Hypothalamus (tissue), 51 donors: ENCODE measurements at regions not wholly inside any gene's neighbourhood (a gene's known extent, or its start where the extent isn't known, plus 50 kb on each side); places are given as distances from the start of the nearest gene placed in this dataset.

ENCODE experiments used
- DNase-seq, 51 donors: peaks; one replicate each; lab custom pipeline; 2025; lab: John Stamatoyannopoulos, UW

DNA sequence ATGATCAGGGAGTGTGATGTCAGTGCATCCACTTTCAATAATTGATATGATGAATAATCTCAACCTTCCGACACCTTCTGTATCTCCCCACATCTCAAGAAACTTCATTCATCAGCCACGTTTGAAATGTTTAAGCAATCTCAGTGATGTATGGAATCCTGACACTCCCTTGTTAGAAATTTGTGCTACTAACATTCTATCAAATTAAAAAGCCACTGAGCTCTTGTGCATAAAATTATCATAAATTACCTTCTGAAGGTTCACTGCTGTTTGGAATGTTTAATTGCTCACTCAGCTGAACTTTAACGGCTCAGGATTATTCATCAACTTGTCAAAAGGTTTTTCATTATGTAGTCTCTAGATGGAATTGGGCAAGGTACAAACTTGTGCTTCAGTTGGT lies 108.4 kb upstream of the DPH6 start:
- no peak for DNase-seq

GRCh38 chr15:35657679-35658311 lies 111.8 kb upstream of the DPH6 start:
- no peak for DNase-seq

- DNase-seq = no peak
Measured at GRCh38 chr15:35663956-35664355, 118.0 kb upstream of the DPH6 start.

- DNase-seq = no peak
Measured at GRCh38 chr15:35665896-35666536, 120.1 kb upstream of the DPH6 start.

DNA sequence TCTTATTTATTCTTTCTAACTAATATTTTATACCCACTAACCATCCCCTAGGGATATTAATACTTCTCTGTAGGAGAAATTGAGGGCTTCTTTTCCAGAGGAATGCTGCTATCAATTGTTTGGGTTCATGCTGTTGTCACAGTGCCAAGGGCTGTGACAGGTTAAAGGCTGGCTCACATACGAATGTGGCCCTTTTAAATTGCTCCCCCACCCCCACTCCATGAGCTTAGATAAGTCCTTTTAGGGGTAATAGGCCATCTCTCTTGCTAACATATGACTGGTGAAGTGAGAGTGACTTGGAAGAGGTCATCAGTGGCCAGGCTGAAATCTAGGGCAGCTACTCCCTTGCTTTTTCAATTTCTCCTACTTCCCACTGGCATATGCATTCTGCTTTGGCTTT lies 121.9 kb upstream of the DPH6 start:
- no peak for DNase-seq

- no peak for DNase-seq
Measured at GRCh38 chr15:35669021-35669420, 123.1 kb upstream of the DPH6 start.

DNA sequence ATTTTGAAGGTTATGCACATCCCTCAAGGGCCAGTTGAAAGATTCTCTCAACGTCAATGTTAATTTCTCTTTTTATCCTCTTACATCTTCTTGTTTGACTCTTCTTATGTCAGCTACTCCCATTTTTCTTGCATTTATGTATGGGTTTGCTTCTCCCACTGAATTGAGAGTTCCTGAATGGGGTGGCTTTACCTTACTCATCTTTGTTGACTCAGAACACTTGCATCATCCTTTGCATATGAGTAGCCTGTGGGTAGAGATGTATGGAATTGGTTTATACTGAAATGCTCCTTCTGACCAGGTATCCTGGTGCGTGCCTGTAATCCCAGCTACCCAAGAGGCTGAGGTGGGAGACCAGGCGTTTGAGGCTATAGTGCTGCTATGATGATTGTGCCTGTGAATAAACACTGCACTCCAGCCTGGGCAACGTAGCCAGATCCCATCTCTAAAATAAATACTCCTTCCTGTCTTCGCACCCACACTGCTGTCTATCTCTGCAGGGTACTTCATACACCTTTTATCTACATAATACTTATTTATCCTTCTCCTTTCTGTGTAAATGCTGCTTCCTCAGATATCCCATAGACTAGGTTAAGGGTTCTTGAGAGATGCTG lies 123.6 kb upstream of the DPH6 start:
- DNase-seq = no peak

DNA sequence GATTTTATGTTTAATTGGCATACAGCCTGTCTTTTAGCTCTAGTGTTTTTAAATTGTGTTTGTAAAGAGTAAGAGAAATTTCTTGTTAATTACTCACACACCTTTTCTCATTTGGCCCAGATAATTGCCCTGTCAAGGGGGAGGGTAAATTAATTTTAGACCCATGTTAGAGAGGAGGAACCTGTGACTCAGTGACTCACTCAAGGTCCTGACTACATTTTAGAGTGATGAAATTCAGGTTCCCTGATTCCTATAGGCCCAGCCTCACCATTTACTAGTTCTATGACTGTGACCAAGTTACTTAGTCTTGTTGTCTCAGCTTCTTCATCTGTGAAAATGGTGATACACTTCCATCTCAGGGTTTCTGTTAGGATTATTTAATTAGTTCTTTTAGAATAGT lies 125.2 kb upstream of the DPH6 start:
- DNase-seq = no peak

DNA sequence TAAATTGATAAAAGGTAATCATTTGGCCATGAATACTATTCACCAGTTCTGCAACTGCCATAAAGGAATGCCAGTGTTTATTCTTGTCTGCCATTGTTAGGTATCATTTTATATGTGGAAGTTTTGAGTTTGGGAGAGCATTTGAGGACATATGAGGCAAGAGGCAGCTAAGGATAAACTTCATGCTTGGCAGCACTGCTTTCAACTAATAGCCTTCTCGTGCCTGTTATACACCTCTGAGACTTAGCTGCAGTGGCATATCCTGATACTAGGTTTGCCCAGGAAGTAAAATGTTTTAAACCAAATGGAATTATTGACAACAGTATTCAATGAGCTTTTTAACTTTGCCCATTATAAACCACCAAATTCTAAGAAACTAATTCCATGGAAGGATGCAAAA lies 126.0 kb upstream of the DPH6 start:
- DNase-seq = no peak

DNA sequence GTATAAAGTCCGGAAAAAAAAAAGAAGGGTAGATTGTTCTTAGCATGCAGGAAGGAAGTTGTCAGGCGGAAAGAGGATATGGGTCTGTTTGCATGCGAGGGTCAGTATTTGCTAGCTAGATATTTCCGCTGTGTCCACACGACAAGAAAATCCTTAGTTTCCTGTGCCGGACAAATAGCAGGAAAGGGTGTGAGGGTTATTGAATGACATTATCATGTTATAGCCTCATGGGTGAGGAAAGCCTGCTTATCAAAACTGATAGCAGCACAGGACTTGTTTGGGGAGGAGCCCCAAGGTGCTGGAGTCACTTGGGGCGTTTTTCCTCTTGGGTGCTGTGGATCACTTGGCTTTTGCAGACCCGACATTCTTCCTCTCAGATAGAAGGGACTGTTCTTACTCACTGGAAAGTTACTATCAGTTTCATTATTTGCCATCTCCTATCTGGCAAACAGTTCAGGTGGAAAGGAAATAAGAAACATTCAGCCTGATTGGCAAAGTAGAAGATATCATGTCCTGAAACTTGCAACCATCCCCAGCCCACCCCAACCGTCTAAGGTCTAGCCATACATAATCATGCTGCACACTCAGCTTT lies 127.2 kb upstream of the DPH6 start:
- no peak for DNase-seq

DNA sequence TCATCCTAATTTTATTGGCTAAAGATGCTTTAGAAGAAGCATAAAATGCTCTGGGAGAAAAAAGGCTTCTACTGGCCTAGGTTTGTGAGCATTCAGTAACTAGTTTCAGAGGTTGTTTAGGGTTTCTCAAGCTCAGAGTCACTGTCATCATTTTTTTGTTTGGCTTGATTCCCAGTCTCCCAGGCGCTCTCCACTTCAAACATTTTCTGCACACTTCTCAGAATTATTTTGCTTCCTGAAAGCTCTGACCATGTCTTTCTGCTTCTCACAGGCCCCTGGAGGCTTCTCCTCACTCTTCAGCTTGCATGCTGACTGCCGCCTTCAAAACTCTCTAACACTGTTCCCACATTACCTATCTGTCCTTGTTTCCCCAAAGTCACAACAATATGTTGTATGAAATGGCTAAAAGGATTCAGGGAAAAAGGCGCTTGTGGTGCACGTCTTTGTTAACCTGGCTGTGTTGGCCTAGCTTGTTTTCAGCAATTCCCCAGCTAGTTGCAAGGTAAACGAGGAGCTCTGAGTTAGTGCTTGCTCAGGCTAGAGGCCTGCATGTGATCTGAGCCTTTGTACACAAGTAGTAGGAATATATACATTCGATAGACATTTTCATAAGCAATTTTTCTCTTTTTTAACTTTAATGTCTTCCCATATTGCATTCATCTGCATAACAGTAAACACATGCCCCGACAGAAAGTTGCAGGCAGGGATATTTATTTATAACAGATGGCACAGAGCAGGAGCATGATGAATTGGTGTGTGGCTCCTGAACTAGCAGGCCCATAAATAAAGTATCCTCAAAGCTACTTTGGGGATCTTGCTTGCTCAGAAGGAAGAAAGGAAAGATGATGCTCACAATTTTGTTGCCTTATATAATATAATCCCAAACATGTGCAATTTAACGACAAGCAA lies 129.2 kb upstream of the DPH6 start:
- no peak for DNase-seq

GRCh38 chr15:35678774-35679173 lies 132.8 kb upstream of the DPH6 start:
- DNase-seq = no peak

DNA sequence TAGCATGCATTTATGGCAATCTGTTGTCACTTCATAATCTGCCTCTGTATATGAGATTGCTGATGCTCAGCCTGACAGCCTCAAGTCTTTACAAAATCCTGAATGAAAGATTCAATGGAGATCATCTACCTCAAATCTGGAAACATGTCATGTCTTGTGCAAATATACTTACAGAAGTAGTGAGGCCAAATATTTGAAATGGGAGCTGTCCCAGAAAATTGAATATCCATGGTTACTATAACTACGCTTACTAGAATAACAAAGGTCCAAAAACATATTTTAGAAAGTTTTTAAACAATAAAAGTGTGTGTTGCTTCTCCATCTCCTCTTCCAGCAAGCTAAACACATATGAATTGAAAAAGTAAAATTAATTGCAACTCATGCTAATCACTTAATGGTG lies 133.2 kb upstream of the DPH6 start:
- no peak for DNase-seq

- no peak for DNase-seq
Measured at GRCh38 chr15:35680951-35681350, 135.0 kb upstream of the DPH6 start.

- no peak for DNase-seq
Measured at GRCh38 chr15:35686347-35686746, 140.4 kb upstream of the DPH6 start.

- no peak for DNase-seq
Measured at GRCh38 chr15:35689266-35689665, 143.3 kb upstream of the DPH6 start.

DNA sequence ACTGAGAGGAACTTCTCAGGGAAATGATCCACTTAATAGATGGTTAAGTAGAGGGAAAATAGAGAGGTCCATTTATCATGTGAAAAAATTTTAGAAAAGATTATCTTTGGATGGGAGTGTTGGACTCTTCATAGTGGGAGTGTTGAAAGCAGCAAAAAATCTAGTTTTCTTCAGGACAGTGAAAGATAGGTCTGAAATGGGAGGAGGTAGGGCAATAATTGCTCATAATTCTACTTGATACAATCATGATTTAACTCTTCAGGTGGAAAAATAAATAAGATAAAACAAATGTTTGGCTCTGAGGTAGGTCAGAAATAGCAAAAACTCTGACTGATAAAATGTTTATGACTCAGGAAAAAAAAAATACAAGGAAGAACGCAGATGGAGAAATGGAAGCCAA lies 144.1 kb upstream of the DPH6 start:
- no peak for DNase-seq

- no peak for DNase-seq
Measured at GRCh38 chr15:35690698-35691116, 144.7 kb upstream of the DPH6 start.

DNA sequence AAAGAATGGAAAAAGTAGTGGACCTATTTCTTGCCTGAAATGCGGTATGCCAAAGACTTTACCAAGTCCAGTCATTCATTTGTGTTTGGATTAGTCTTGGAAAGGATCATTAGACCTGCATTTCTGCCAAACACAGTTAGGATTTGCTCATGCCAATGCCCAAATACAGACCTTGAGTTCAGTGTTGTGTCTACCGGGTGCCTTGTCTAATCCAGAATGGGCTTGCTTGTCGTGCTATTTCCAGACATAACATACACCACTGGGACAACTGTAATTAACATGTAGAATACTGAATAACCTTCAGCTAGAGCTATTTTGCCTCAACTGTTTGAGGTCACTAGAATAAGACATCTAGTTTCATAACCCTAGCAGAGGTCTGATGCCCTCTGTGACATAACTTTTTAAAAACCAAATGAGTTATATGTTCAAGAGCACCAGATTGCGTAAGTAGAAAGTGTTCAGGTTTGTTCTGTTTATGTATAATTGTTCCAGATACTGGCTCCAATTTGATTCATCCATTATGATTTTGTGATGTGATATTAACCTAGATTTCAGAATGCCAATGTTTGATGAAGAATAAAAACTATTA lies 145.3 kb upstream of the DPH6 start:
- DNase-seq = no peak
